VCaP (cell line): ENCODE measurements at regions not wholly inside any gene's neighbourhood (a gene's known extent, or its start where the extent isn't known, plus 50 kb on each side); places are given as distances from the start of the nearest gene placed in this dataset.

Experiments
- H3K27ac ChIP-seq: fragments of 450-650 bp; 2 replicates; pipeline ENCODE4 v1.5.1; 2017
- TF ChIP-seq, protein P1 (sequence below): fragments of 450-650 bp; conservative IDR thresholded peaks from 2 replicates; pipeline ENCODE4 v1.5.1; 2017; ENCODE audit warnings: mild to moderate bottlenecking, moderate library complexity

DNA sequence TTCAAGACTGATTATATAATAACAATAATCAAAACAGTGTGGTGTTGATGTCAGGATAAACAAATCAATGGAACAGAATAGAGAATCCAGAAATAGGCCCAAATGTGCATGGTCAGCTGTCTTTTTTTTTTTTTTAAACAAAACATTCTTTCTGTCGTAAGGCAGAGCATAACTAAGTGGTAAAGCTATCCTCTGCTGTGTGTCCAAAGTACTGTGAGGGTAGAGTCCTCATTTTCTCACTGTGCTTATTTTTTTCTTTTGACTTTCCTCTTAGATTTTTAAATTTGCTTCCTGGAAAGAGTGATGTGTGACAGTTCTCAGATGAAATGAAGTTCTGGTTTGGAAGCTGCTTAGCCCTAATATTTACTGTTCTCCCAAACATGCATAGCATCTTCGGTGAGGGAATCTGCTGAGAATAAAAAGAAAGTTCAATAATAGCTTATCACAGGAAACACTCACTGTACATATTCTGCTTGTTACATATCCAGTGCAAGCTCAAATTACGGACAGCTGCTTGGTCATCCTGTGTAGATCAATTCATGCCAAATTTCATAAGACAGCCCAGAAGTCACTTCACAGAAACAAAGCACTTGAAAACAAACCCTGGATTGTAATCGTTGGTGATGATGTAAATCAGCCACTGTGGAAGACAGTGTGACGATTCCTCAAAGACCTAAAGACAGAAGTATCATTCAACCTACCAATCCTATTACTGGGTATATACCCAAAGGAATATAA is 423.9 kb downstream of the NEBL start:
- TF ChIP-seq, protein P1, sequence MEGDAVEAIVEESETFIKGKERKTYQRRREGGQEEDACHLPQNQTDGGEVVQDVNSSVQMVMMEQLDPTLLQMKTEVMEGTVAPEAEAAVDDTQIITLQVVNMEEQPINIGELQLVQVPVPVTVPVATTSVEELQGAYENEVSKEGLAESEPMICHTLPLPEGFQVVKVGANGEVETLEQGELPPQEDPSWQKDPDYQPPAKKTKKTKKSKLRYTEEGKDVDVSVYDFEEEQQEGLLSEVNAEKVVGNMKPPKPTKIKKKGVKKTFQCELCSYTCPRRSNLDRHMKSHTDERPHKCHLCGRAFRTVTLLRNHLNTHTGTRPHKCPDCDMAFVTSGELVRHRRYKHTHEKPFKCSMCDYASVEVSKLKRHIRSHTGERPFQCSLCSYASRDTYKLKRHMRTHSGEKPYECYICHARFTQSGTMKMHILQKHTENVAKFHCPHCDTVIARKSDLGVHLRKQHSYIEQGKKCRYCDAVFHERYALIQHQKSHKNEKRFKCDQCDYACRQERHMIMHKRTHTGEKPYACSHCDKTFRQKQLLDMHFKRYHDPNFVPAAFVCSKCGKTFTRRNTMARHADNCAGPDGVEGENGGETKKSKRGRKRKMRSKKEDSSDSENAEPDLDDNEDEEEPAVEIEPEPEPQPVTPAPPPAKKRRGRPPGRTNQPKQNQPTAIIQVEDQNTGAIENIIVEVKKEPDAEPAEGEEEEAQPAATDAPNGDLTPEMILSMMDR = no peak
- no peak overlapping the region for H3K27ac ChIP-seq

DNA sequence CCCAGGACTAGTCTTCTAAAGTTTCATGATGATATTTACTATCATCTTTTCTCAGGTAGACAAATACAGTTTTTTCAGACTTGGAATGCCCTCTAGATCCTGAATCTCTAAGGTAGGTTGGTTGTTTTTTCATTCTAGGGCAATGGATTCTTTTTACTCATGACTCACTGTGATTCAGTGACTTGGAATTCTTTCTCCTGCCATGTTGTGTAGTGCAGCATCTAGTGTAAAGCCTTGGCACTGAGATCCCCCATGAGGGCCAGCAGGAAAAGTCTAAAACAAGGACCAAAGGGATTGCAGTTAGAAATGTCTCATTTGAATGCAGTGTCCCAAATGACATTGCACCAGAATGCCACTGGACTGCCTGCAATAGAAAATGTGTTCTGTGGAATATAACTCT is 430.4 kb downstream of the NEBL start:
- TF ChIP-seq, protein P1 = no peak

DNA sequence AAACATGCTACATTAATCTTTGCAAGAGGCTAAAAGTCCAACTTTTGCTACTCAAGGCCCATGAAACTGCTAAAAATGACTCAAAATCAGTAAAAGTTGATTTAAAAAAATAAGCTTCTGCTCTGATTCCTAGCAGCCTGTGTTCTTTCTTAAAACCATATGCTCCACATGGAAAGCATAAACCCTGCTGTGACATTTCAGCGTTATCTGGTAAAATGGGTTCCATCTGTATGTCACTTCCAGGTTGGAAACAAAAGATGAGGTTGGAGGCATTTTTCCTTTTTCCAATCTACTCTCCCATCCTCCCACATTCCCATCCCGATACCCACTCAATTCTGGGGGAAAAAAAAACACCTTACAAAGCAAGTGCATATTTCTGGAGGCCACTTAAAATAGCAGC is 439.5 kb downstream of the NEBL start:
- TF ChIP-seq, protein P1 = no peak
- no peak overlapping the region for H3K27ac ChIP-seq

More for the DNA sequence above, 430.4 kb downstream of the NEBL start:
- no peak overlapping the region for H3K27ac ChIP-seq

DNA sequence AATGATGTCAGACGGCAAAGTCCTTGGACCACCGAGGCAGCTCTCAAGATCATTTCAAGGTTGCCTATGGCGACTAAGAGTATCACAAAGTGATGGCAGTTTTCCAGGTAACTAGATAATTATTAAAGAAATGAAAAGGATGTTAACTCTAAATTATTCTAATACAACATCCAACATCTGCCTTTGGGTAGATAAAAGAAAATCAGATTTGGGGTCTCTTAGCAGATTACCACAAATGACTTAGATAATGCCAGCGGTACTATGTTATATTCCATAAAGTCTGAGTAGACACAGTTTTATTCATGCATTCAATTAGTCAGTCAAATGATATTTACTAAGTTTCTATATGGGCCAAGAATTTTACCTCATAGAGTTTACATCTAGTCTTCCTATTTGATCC is 441.3 kb downstream of the NEBL start:
- no peak overlapping the region for H3K27ac ChIP-seq
- TF ChIP-seq, protein P1 = no peak

DNA sequence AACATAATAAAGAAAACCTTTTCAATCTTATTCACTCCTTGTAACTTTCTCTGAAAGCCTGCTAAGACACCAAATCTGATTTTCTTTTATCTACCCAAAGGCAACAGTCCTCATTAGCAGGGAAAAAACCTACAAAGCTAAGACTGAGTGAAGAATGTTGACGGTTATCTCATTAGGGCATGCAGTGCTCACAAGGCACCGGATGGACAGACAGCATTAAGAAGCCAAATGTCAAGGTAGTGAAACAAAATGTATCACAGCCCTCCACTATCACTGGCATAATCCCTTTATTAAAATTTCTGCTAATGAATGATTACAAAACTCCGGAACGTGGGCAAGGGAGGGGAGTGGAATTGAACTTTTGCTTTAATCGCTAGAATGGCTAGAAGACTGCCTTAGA is 442.8 kb downstream of the NEBL start:
- no peak overlapping the region for H3K27ac ChIP-seq
- TF ChIP-seq, protein P1 = no peak

DNA sequence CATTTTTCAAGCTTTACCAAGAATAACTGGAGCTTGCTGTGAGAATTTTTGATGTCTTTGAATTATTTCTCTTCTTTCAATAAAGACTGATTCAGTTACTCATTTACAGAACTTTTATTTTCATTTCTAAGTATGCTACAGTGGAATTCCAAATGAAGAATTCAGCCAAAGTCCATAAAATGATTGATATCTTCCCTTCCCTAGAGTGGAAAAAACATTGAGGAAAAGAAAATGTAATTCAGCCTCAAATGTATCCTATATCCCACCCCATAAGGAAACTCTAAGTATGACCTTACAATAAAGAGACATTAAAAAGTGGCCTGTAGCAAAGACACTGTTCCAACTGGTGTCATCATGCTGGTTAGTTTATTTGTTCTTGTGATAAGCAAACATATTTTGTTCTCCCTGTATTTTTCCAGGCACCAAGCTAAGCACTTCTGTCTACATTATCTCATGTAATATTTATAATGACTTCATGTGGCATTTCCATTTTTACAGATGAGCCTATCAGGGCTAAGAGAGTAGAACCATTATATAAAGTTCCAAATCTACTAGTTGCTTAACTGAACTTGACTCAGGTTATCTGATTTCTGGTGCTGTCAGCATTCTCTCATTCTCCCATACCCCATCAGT is 450.4 kb downstream of the NEBL start:
- TF ChIP-seq, protein P1 = no peak
- no peak overlapping the region for H3K27ac ChIP-seq

DNA sequence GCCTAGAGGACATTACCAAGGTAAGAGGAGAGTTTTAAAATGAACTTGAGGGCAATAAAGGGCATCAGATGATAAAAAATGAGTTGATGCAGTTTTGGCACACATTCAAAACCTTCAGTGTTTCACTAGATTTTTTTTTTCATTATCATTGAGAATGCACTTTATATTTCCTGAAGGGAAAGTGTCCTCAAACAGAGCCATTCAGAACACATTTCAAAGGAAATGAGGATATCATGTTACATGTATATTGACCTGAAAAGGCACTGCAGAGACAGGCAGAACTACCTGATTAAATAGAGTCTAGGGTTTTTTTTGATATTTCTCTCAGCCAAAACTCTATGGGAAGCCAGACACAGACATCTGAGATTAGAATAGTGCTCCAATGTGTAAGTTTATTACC is 454.0 kb downstream of the NEBL start:
- TF ChIP-seq, protein P1 = no peak
- no peak overlapping the region for H3K27ac ChIP-seq
